ENCODE measurements at regions not wholly inside any gene's neighbourhood (a gene's known extent, or its start where the extent isn't known, plus 50 kb on each side); places are given as distances from the start of the nearest gene placed in this dataset.

DNA sequence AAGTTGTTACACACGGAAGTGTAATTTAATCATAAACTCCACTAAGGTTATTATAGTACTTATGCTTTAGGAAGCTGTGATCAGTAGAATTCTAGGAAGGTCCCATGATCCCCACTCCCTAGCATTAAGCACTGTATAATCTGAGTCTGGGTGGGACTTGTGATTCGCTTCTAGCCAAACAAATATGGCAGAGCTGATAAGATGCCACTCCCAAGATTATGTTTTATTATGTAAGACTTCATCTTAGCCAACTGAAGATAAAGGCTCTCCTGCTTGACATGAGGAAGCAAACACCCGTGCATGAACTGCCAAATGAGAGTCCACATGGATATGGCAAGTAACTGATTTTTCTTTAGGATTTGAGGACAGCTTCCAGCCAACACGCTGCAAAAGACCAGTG is 186.4 kb upstream of the NDST3 start:
- WGBS, 2 donors: 73 to 75% methylated on average over 4 of the region's 4 CpGs
- Histone ChIP-seq H3K27me3 (ENCODE audit: control insufficient read depth in 1 of 2, insufficient read depth in 2 of 2, low read length in 1 of 2) (no peaks in the 10 kb centered on the region), H3K36me3 (ENCODE audit: control insufficient read depth in 1 of 2, insufficient read depth in 2 of 2, low read length in 1 of 2) (no peaks in the 10 kb centered on the region), H3K4me3 (ENCODE audit: low read length in 2 of 2) (no peak overlapping the region), H3K4me1 (ENCODE audit: control insufficient read depth in 1 of 2, insufficient read depth in 2 of 2, low read length in 2 of 2) (no peaks in the 10 kb centered on the region), H3K27ac (ENCODE audit: low read depth in 1 of 2, low read length in 2 of 2) (no peak overlapping the region), H3K9me3 (ENCODE audit: control insufficient read depth, low read length) (no peaks in the 10 kb centered on the region)
- no peak for ATAC-seq (ENCODE audit: low FRiP score)
- intact Hi-C loops (cut with DNase I): no loop called here
- no peak for DNase-seq

DNA sequence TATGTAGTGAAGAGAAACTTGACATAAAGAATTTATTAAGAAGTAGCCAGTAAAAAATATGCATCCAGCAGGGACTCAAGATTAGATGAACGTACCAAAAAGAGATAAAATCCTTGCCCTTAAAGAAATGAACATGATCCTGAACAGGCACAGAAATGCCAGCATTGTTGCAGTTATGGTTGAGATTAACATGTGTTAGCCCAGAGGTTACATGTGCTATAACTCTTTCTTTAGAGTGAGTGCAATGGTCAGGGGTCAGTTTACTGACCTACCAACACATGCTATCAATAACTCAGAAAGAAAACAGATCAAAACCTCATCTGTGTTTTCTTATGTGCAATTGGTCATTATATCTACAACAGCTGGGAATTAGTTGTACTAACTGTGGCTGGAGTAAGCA is 166.1 kb upstream of the NDST3 start:
- ATAC-seq (ENCODE audit: low FRiP score) (no peak), DNase-seq (no peak)
- Histone ChIP-seq H3K36me3 (ENCODE audit: control insufficient read depth in 1 of 2, insufficient read depth in 2 of 2, low read length in 1 of 2) (no peaks in the 10 kb centered on the region), H3K4me3 (ENCODE audit: low read length in 2 of 2) (no peak overlapping the region), H3K27me3 (ENCODE audit: control insufficient read depth in 1 of 2, insufficient read depth in 2 of 2, low read length in 1 of 2) (no peaks in the 10 kb centered on the region), H3K9me3 (ENCODE audit: control insufficient read depth, low read length) (no peaks in the 10 kb centered on the region), H3K27ac (ENCODE audit: low read depth in 1 of 2, low read length in 2 of 2) (no peak overlapping the region), H3K4me1 (ENCODE audit: control insufficient read depth in 1 of 2, insufficient read depth in 2 of 2, low read length in 2 of 2) (no peaks in the 10 kb centered on the region)
- WGBS, 2 donors: 14 to 19% methylated on average over 1 of the region's 1 CpG
- intact Hi-C loops (cut with DNase I): no loop called here

- DNase-seq: no peak
- intact Hi-C loops (cut with DNase I): no loop called here
- ATAC-seq (ENCODE audit: low FRiP score): no peak
- peaks cover 1% of the 10 kb centered on the region for H3K9me3 ChIP-seq (ENCODE audit: control insufficient read depth, low read length)
- no peak overlapping the region for H3K4me3 ChIP-seq (ENCODE audit: low read length in 2 of 2)
- WGBS, 2 donors: 80% methylated on average over 2 of the region's 2 CpGs
- no peaks in the 10 kb centered on the region for H3K4me1 ChIP-seq (ENCODE audit: control insufficient read depth in 1 of 2, insufficient read depth in 2 of 2, low read length in 2 of 2)
- H3K36me3 ChIP-seq (ENCODE audit: control insufficient read depth in 1 of 2, insufficient read depth in 2 of 2, low read length in 1 of 2): no peaks in the 10 kb centered on the region
- no peak overlapping the region for H3K27ac ChIP-seq (ENCODE audit: low read depth in 1 of 2, low read length in 2 of 2)
- H3K27me3 ChIP-seq (ENCODE audit: control insufficient read depth in 1 of 2, insufficient read depth in 2 of 2, low read length in 1 of 2): no peaks in the 10 kb centered on the region
These were observed 160.5 kb upstream of the NDST3 start for GRCh38 chr4:117873779-117874178.

DNA sequence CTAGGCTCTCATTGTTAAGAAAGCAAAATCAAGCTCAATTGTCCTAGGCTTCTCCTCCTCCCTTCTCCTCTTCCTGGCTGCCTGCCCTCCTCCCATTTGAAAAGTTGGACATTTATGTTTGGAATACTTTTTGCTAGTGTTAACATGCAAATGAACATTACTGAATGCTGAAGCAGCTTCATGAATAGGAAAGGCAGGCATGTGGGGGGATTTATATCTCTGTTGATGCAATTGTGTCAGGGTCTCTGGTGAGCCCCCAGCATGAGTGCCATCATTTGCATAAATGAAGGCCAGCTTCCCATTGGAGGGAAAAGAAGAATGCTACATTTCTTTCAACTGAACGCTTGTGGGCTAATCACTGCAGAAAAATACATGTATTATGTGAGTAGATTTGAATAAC is 160.1 kb upstream of the NDST3 start:
- H3K36me3 ChIP-seq (ENCODE audit: control insufficient read depth in 1 of 2, insufficient read depth in 2 of 2, low read length in 1 of 2): no peaks in the 10 kb centered on the region
- H3K9me3 ChIP-seq (ENCODE audit: control insufficient read depth, low read length): peaks cover 1% of the 10 kb centered on the region
- no peak overlapping the region for H3K27ac ChIP-seq (ENCODE audit: low read depth in 1 of 2, low read length in 2 of 2)
- H3K4me1 ChIP-seq (ENCODE audit: control insufficient read depth in 1 of 2, insufficient read depth in 2 of 2, low read length in 2 of 2): no peaks in the 10 kb centered on the region
- ATAC-seq (ENCODE audit: low FRiP score): no peak
- WGBS, 2 donors: 65 to 72% methylated on average over 1 of the region's 1 CpG
- no peak for DNase-seq
- intact Hi-C loops (cut with DNase I): no loop called here
- no peaks in the 10 kb centered on the region for H3K27me3 ChIP-seq (ENCODE audit: control insufficient read depth in 1 of 2, insufficient read depth in 2 of 2, low read length in 1 of 2)
- no peak overlapping the region for H3K4me3 ChIP-seq (ENCODE audit: low read length in 2 of 2)

- H3K36me3 ChIP-seq (ENCODE audit: control insufficient read depth in 1 of 2, insufficient read depth in 2 of 2, low read length in 1 of 2): no peaks in the 10 kb centered on the region
- no peak overlapping the region for H3K27ac ChIP-seq (ENCODE audit: low read depth in 1 of 2, low read length in 2 of 2)
- H3K4me3 ChIP-seq (ENCODE audit: low read length in 2 of 2): no peak overlapping the region
- H3K4me1 ChIP-seq (ENCODE audit: control insufficient read depth in 1 of 2, insufficient read depth in 2 of 2, low read length in 2 of 2): no peaks in the 10 kb centered on the region
- ATAC-seq (ENCODE audit: low FRiP score) (no peak), DNase-seq (no peak)
- H3K27me3 ChIP-seq (ENCODE audit: control insufficient read depth in 1 of 2, insufficient read depth in 2 of 2, low read length in 1 of 2): no peaks in the 10 kb centered on the region
- WGBS, 2 donors: 68 to 77% methylated on average over 3 of the region's 3 CpGs
- no peaks in the 10 kb centered on the region for H3K9me3 ChIP-seq (ENCODE audit: control insufficient read depth, low read length)
- intact Hi-C loops (cut with DNase I): no loop called here
These were observed 144.3 kb upstream of the NDST3 start for GRCh38 chr4:117889978-117890377.

DNA sequence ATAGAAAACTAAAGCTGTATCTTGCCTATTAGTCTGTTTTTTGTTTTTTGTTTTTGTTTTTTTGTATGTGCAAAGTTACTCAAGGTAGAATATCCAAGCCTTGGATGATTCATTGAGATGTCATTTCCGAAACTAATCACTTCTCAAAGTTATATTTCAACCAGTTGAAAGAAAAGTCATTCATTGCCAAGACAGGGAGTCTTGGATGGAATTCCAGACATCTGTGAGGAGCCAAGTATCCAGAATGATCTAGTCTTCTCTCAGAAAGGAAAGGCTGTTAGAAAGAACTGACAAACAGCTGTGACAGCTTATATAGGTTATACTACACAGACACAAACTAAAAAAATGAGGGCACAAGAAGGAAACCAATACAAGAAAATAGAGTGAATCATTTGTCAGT is 141.1 kb upstream of the NDST3 start:
- H3K27ac ChIP-seq (ENCODE audit: low read depth in 1 of 2, low read length in 2 of 2): no peak overlapping the region
- no peak overlapping the region for H3K4me3 ChIP-seq (ENCODE audit: low read length in 2 of 2)
- DNase-seq (no peak), ATAC-seq (ENCODE audit: low FRiP score) (no peak)
- 25 to 42% methylated on average over 1 of the region's 1 CpG for WGBS, 2 donors
- H3K4me1 ChIP-seq (ENCODE audit: control insufficient read depth in 1 of 2, insufficient read depth in 2 of 2, low read length in 2 of 2): no peaks in the 10 kb centered on the region
- intact Hi-C loops (cut with DNase I): no loop called here
- peaks cover 1% of the 10 kb centered on the region for H3K9me3 ChIP-seq (ENCODE audit: control insufficient read depth, low read length)
- H3K36me3 ChIP-seq (ENCODE audit: control insufficient read depth in 1 of 2, insufficient read depth in 2 of 2, low read length in 1 of 2): no peaks in the 10 kb centered on the region
- H3K27me3 ChIP-seq (ENCODE audit: control insufficient read depth in 1 of 2, insufficient read depth in 2 of 2, low read length in 1 of 2): no peaks in the 10 kb centered on the region

DNA sequence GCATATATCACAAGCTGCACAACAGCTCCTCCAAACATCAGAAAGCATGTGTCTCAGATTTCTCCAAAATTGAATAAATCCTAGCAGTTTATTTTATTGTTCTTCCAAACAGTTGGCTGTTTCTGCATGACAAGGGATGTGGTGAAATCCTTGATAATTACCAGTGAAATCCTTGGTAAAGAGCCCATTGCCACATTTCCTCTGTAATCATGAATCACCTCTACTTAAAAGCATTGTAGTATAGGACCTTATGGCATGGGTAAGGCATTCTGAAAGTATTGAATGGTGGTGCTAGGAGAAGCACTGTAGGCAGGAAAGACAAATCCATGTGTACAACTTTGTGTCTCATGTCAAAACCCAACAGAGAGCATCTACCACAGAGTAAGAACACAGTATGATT is 135.8 kb upstream of the NDST3 start:
- DNase-seq (no peak), ATAC-seq (ENCODE audit: low FRiP score) (no peak)
- Histone ChIP-seq H3K9me3 (ENCODE audit: control insufficient read depth, low read length) (peaks cover 1% of the 10 kb centered on the region), H3K4me3 (ENCODE audit: low read length in 2 of 2) (no peak overlapping the region), H3K27me3 (ENCODE audit: control insufficient read depth in 1 of 2, insufficient read depth in 2 of 2, low read length in 1 of 2) (no peaks in the 10 kb centered on the region), H3K36me3 (ENCODE audit: control insufficient read depth in 1 of 2, insufficient read depth in 2 of 2, low read length in 1 of 2) (no peaks in the 10 kb centered on the region), H3K4me1 (ENCODE audit: control insufficient read depth in 1 of 2, insufficient read depth in 2 of 2, low read length in 2 of 2) (no peaks in the 10 kb centered on the region), H3K27ac (ENCODE audit: low read depth in 1 of 2, low read length in 2 of 2) (no peak overlapping the region)
- intact Hi-C loops (cut with DNase I): no loop called here

GRCh38 chr4:117900832-117901231 is 133.5 kb upstream of the NDST3 start:
- Histone ChIP-seq H3K9me3 (ENCODE audit: control insufficient read depth, low read length) (peaks cover 1% of the 10 kb centered on the region), H3K36me3 (ENCODE audit: control insufficient read depth in 1 of 2, insufficient read depth in 2 of 2, low read length in 1 of 2) (no peaks in the 10 kb centered on the region), H3K27ac (ENCODE audit: low read depth in 1 of 2, low read length in 2 of 2) (no peak overlapping the region), H3K4me1 (ENCODE audit: control insufficient read depth in 1 of 2, insufficient read depth in 2 of 2, low read length in 2 of 2) (no peaks in the 10 kb centered on the region), H3K4me3 (ENCODE audit: low read length in 2 of 2) (no peak overlapping the region), H3K27me3 (ENCODE audit: control insufficient read depth in 1 of 2, insufficient read depth in 2 of 2, low read length in 1 of 2) (no peaks in the 10 kb centered on the region)
- DNase-seq (no peak), ATAC-seq (ENCODE audit: low FRiP score) (no peak)
- intact Hi-C loops (cut with DNase I): no loop called here
- WGBS, 2 donors: 24 to 29% methylated on average over 2 of the region's 2 CpGs

GRCh38 chr4:117907646-117908045 is 126.6 kb upstream of the NDST3 start:
- H3K4me3 ChIP-seq (ENCODE audit: low read length in 2 of 2): no peak overlapping the region
- no peaks in the 10 kb centered on the region for H3K27me3 ChIP-seq (ENCODE audit: control insufficient read depth in 1 of 2, insufficient read depth in 2 of 2, low read length in 1 of 2)
- ATAC-seq (ENCODE audit: low FRiP score) (no peak), DNase-seq (no peak)
- intact Hi-C loops (cut with DNase I): no loop called here
- H3K36me3 ChIP-seq (ENCODE audit: control insufficient read depth in 1 of 2, insufficient read depth in 2 of 2, low read length in 1 of 2): no peaks in the 10 kb centered on the region
- H3K9me3 ChIP-seq (ENCODE audit: control insufficient read depth, low read length): no peaks in the 10 kb centered on the region
- no peak overlapping the region for H3K27ac ChIP-seq (ENCODE audit: low read depth in 1 of 2, low read length in 2 of 2)
- H3K4me1 ChIP-seq (ENCODE audit: control insufficient read depth in 1 of 2, insufficient read depth in 2 of 2, low read length in 2 of 2): no peaks in the 10 kb centered on the region
- WGBS, 2 donors: 41 to 65% methylated on average over 1 of the region's 1 CpG
